ENCODE measurements at regions not wholly inside any gene's neighbourhood (a gene's known extent, or its start where the extent isn't known, plus 50 kb on each side); places are given as distances from the start of the nearest gene placed in this dataset.

- Histone ChIP-seq H2BK5ac (ENCODE audit: low read depth, low read length) (no peak overlapping the region), H2AFZ (ENCODE audit: low read length) (no peak overlapping the region), H4K5ac (ENCODE audit: insufficient read length, low read depth, low read length) (no peak overlapping the region), H3K9ac (replicated peaks in 1 of 4; ENCODE audit: extremely low read depth in 1 of 4, low read depth in 3 of 4, low read length in 3 of 4) (no peak overlapping the region), H3K79me1 (ENCODE audit: low read depth, low read length) (no peaks in the 10 kb centered on the region), H2BK12ac (ENCODE audit: low read depth, low read length) (no peak overlapping the region), H3K27ac (ENCODE audit: low read depth, low read length) (no peak overlapping the region), H3K27me3 (replicated peaks in 1 of 4; ENCODE audit: control insufficient read depth in 3 of 4, extremely low read depth in 1 of 4, insufficient read depth in 3 of 4, low read length in 3 of 4) (no peaks in the 10 kb centered on the region), H3K4me3 (ENCODE audit: extremely low read depth in 1 of 4, insufficient read depth in 2 of 4, low read depth in 3 of 4, low read length in 4 of 4) (no peak overlapping the region), H3K18ac (ENCODE audit: extremely low read depth, low read length) (no peak overlapping the region), H3K4me2 (ENCODE audit: insufficient read depth in 1 of 2, low read depth in 2 of 2, low read length in 2 of 2) (no peak overlapping the region), H3K36me3 (ENCODE audit: control insufficient read depth in 2 of 4, insufficient read depth in 4 of 4, low read length in 3 of 4) (no peaks in the 10 kb centered on the region), H3K23me2 (ENCODE audit: low read depth, low read length) (no peaks in the 10 kb centered on the region; the same call in 1 of the 2 replicates), H3K4me1 (replicated peaks in 1 of 4; ENCODE audit: control insufficient read depth in 3 of 4, insufficient read depth in 4 of 4, low read length in 3 of 4) (no peaks in the 10 kb centered on the region), H4K91ac (replicated peaks; ENCODE audit: insufficient read length, low read length) (no peak overlapping the region), H3K23ac (ENCODE audit: insufficient read length) (no peak overlapping the region), H2BK20ac (ENCODE audit: low read length) (no peak overlapping the region), H3K79me2 (ENCODE audit: control insufficient read depth in 1 of 2, insufficient read depth in 2 of 2, low read length in 2 of 2) (no peaks in the 10 kb centered on the region), H2BK15ac (ENCODE audit: low read length) (no peak overlapping the region), H2BK120ac (replicated peaks; ENCODE audit: low read depth, low read length) (no peak overlapping the region), H4K8ac (ENCODE audit: extremely low read depth, insufficient read depth, low read length) (no peak overlapping the region; the same call in 1 of the 2 replicates), H3K14ac (ENCODE audit: insufficient read length) (no peak overlapping the region), H2AK5ac (ENCODE audit: low read depth, low read length) (no peak overlapping the region), H3K4ac (replicated peaks; ENCODE audit: insufficient read length, low read depth, low read length) (no peak overlapping the region), H3K9me3 (ENCODE audit: insufficient read depth in 2 of 2, low read depth in 1 of 2, low read length in 1 of 2) (no peaks in the 10 kb centered on the region), H3K56ac (replicated peaks; ENCODE audit: insufficient read length, low read depth, low read length) (no peak overlapping the region), H4K20me1 (replicated peaks in 1 of 2; ENCODE audit: control insufficient read depth in 1 of 2, insufficient read depth in 2 of 2, low read length in 2 of 2) (no peaks in the 10 kb centered on the region)
- DNase-seq (ENCODE audit: low read depth in 1 of 2, low spot score in 2 of 2) (no peak), FAIRE-seq (no peak)
- ChIA-PET POLR2A (ENCODE audit: partially characterized antibody) (no interaction called here), CTCF (ENCODE audit: partially characterized antibody) (interaction anchor here (0.8 to 4.2 kb wide), 4 partner anchors 13 to 335 kb away, joined by 3 to 23 read pairs (median 4); no protein-coding TSS in a partner anchor)
- 78 to 100% methylated on average over 1 to 6 of the region's 6 CpGs for WGBS, 2 experiments (ENCODE audit: extremely low coverage in 1 of 2, insufficient coverage in 1 of 2, insufficient read length in 1 of 2, insufficient replicate concordance in 2 of 2, low coverage in 1 of 2, low lambda C conversion rate in 2 of 2, missing lambda C conversion rate in 1 of 2)
- TF ChIP-seq, protein P1, sequence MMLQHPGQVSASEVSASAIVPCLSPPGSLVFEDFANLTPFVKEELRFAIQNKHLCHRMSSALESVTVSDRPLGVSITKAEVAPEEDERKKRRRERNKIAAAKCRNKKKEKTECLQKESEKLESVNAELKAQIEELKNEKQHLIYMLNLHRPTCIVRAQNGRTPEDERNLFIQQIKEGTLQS (IDR thresholded peaks at IDR 0.05; ENCODE audit: insufficient read depth, low read depth, low read length) = no peak
- TF ChIP-seq TAF1 (IDR thresholded peaks at IDR 0.05; ENCODE audit: low read depth, low read length) (no peak), KDM4A (IDR thresholded peaks at IDR 0.05; ENCODE audit: low read depth, low read length, severe bottlenecking) (no peak), GABPA (IDR thresholded peaks at IDR 0.05; ENCODE audit: borderline replicate concordance, insufficient read depth, low read length) (no peak), CHD1 (IDR thresholded peaks at IDR 0.05; ENCODE audit: low read depth, low read length) (no peak), GTF2F1 (IDR thresholded peaks at IDR 0.05; ENCODE audit: borderline replicate concordance, low read depth, low read length) (no peak), CBX8 (IDR thresholded peaks at IDR 0.05; ENCODE audit: borderline replicate concordance, low read depth, low read length) (no peak), ZNF274 (IDR thresholded peaks at IDR 0.05; ENCODE audit: borderline replicate concordance, extremely low read depth, low read length) (no peak), TCF12 (IDR thresholded peaks at IDR 0.05; ENCODE audit: low read depth, low read length) (no peak), TBP (IDR thresholded peaks at IDR 0.05; ENCODE audit: low read depth, low read length) (no peak), BRCA1 (IDR thresholded peaks at IDR 0.05; ENCODE audit: low read depth, low read length) (no peak), KDM5A (IDR thresholded peaks at IDR 0.05; ENCODE audit: low read length) (no peak), CHD2 (IDR thresholded peaks at IDR 0.05; ENCODE audit: low read length) (no peak), RFX5 (IDR thresholded peaks at IDR 0.05; ENCODE audit: borderline replicate concordance, low read depth, low read length) (no peak)
- TF ChIP-seq, protein P2, sequence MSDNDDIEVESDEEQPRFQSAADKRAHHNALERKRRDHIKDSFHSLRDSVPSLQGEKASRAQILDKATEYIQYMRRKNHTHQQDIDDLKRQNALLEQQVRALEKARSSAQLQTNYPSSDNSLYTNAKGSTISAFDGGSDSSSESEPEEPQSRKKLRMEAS (IDR thresholded peaks at IDR 0.05) = no peak
Observed at GRCh38 chr5:61666064-61666621, 334.1 kb downstream of the ZSWIM6 start.
